GM11168 (cell line): ENCODE measurements at regions not wholly inside any gene's neighbourhood (a gene's known extent, or its start where the extent isn't known, plus 50 kb on each side); places are given as distances from the start of the nearest gene placed in this dataset.

Experiments used
- in situ Hi-C: fragments of 300-500 bp; cut with MboI; formaldehyde crosslinking; loops from one replicate; pipeline ENCODE4 v1.12.0; 2022; ENCODE audit warnings: low sequenced_read_pairs; ENCODE audit not compliant: unreplicated experiment

GRCh38 chr1:157197906-157198435, 59.8 kb upstream of the ETV3 start:
- in situ Hi-C loops: loop anchor here (10.0 kb wide), 1 partner anchor 167 kb away; no protein-coding TSS in a partner anchor

- in situ Hi-C loops: loop anchor here (10.0 kb wide), 1 partner anchor 168 kb away; no protein-coding TSS in a partner anchor
Measured at GRCh38 chr1:157196670-157197456, 58.7 kb upstream of the ETV3 start.

- in situ Hi-C loops: loop anchor here (10.0 kb wide), 1 partner anchor 169 kb away; no protein-coding TSS in a partner anchor
Measured at GRCh38 chr1:157196245-157196543, 58.0 kb upstream of the ETV3 start.

- in situ Hi-C loops: loop anchor here (10.0 kb wide), 1 partner anchor 169 kb away; no protein-coding TSS in a partner anchor
Measured at GRCh38 chr1:157195521-157196244, 57.5 kb upstream of the ETV3 start.

- in situ Hi-C loops: loop anchor here (10.0 kb wide), 1 partner anchor 170 kb away; no protein-coding TSS in a partner anchor
Measured at GRCh38 chr1:157194731-157195520, 56.7 kb upstream of the ETV3 start.

- in situ Hi-C loops: loop anchor here (10.0 kb wide), 1 partner anchor 171 kb away; no protein-coding TSS in a partner anchor
Measured at GRCh38 chr1:157193702-157194391, 55.7 kb upstream of the ETV3 start.

- in situ Hi-C loops: loop anchor here (10.0 kb wide), 1 partner anchor 172 kb away; no protein-coding TSS in a partner anchor
Measured at GRCh38 chr1:157193219-157193618, 55.0 kb upstream of the ETV3 start.

- in situ Hi-C loops: loop anchor here (10.0 kb wide), 1 partner anchor 175 kb away; no protein-coding TSS in a partner anchor
Measured at GRCh38 chr1:157189986-157190982, 52.1 kb upstream of the ETV3 start.

- in situ Hi-C loops: no loop called here
Measured at GRCh38 chr1:157189096-157189495, 50.9 kb upstream of the ETV3 start.
